GM12878 (cell line): ENCODE measurements at regions not wholly inside any gene's neighbourhood (a gene's known extent, or its start where the extent isn't known, plus 50 kb on each side); places are given as distances from the start of the nearest gene placed in this dataset.

ENCODE experiments used
- ATAC-seq: fragments of 200-7000 bp; cut with Tn5 transposase; 3 replicates; pipeline ENCODE4 v1.9.1; 2020; ENCODE audit warnings: mild to moderate bottlenecking, moderate library complexity
- BruUV-seq: library from RNA; stranded (reverse); fragments of 400-500 nt; replicated peaks from 2 replicates; lab custom pipeline; 2021; lab: Mats Ljungman, UMichigan
- CTCF ChIA-PET: fragments of 300-600 bp; sonication (Branson Sonifier 250); formaldehyde crosslinking; extraction: SDS; loops from one replicate; lab custom pipeline; 2021; ENCODE audit warnings: inconsistent platforms; lab: Yijun Ruan, JAX
- POLR2A ChIA-PET: fragments of 350-600 bp; formaldehyde crosslinking; extraction: SDS; loops from one replicate; lab custom pipeline; 2021; ENCODE audit warnings: inconsistent platforms; lab: Charles Lee
- RAD21 ChIA-PET: fragments of 300-600 bp; sonication (Branson Sonifier 250); formaldehyde crosslinking; loops from one replicate; lab custom pipeline; 2023; ENCODE audit warnings: antibody characterized with exemption; ENCODE audit not compliant: unreplicated experiment; lab: Charles Lee
- SMC1A ChIA-PET: fragments of 300-600 bp; sonication (Branson Sonifier 250); formaldehyde crosslinking; loops from one replicate; lab custom pipeline; 2023; ENCODE audit not compliant: unreplicated experiment, uncharacterized antibody; lab: Charles Lee
- DNase-seq: peaks from one replicate; pipeline ENCODE4 v3.0.0-alpha.2; 2011; ENCODE audit warnings: low read depth, low spot score
- FAIRE-seq: peaks from 3 replicates; lab custom pipeline; 2011; peaks lifted over from hg19 to GRCh38; lab: Jason Lieb, UNC
- H2AFZ ChIP-seq: 2 replicates; pipeline ENCODE4 v1.6.0; 2011; ENCODE audit warnings: low read depth, low read length, control low read depth; ENCODE audit not compliant: control insufficient read depth
- H3K27ac ChIP-seq: 2 replicates; pipeline ENCODE4 v1.5.1; 2011; ENCODE audit warnings: control low read depth; ENCODE audit not compliant: control insufficient read depth, insufficient read depth
- H3K27me3 ChIP-seq, 2 experiments: replicated peaks in 1 of 2; 2 replicates each; pipeline versions ENCODE4 v1.6.0 to v1.6.1; 2011; ENCODE audit warnings: low read length in 1 of 2; ENCODE audit not compliant: control insufficient read depth in 2 of 2, insufficient read depth in 2 of 2
- H3K36me3 ChIP-seq, 2 experiments: 2 replicates each; pipeline ENCODE4 v1.5.1; 2011; ENCODE audit warnings: low read length in 1 of 2; ENCODE audit not compliant: control insufficient read depth in 2 of 2, insufficient read depth in 2 of 2
- H3K4me1 ChIP-seq: 2 replicates; pipeline ENCODE4 v1.6.1; 2011; ENCODE audit warnings: mild to moderate bottlenecking, low read length, moderate library complexity, mixed read lengths; ENCODE audit not compliant: control insufficient read depth, insufficient read depth
- H3K4me2 ChIP-seq: 2 replicates; pipeline ENCODE4 v1.6.0; 2011; ENCODE audit warnings: control low read depth; ENCODE audit not compliant: control insufficient read depth, insufficient read depth
- H3K4me3 ChIP-seq: fragments of 200-600 bp; sonication (generic); 2 replicates; pipeline ENCODE4 v1.5.1; 2016
- H3K79me2 ChIP-seq: 2 replicates; pipeline ENCODE4 v1.6.0; 2011; ENCODE audit warnings: low read length; ENCODE audit not compliant: control insufficient read depth, insufficient read depth
- H3K9ac ChIP-seq: 2 replicates; pipeline ENCODE4 v1.8.0; 2011; ENCODE audit warnings: low read length, control low read depth, mixed read lengths; ENCODE audit not compliant: control insufficient read depth, insufficient read depth
- H3K9me3 ChIP-seq: replicated peaks from 3 replicates; pipeline ENCODE4 v1.5.1; 2011; ENCODE audit warnings: mild to moderate bottlenecking, low read length; ENCODE audit not compliant: control insufficient read depth, insufficient read depth
- H4K20me1 ChIP-seq: 2 replicates; pipeline ENCODE4 v1.6.0; 2011; ENCODE audit not compliant: control insufficient read depth, insufficient read depth
- CHD2 ChIP-seq: IDR thresholded peaks from 2 replicates; pipeline ENCODE4 v1.6.1; 2011; ENCODE audit warnings: low read depth, low read length, improper control_type of control experiment, borderline replicate concordance
- IKZF2 ChIP-seq, 2 experiments: fragments of 450-650 bp; IDR thresholded peaks; 2 replicates each; pipeline ENCODE4 v1.6.1; 2017; ENCODE audit warnings: mild to moderate bottlenecking in 2 of 2, moderate library complexity in 2 of 2
- MTA3 ChIP-seq: IDR thresholded peaks from 2 replicates; pipeline ENCODE4 v1.6.1; 2012; ENCODE audit warnings: low read length, inconsistent platforms, borderline replicate concordance
- MYC ChIP-seq: IDR thresholded peaks from 2 replicates; pipeline ENCODE4 v1.6.1; 2011; ENCODE audit warnings: mild to moderate bottlenecking, low read length, moderate library complexity, inconsistent platforms; ENCODE audit not compliant: insufficient read depth, insufficient replicate concordance, insufficient read length, severe bottlenecking
- NBN ChIP-seq: fragments of 450-650 bp; IDR thresholded peaks from 2 replicates; pipeline ENCODE4 v1.6.1; 2016
- RAD21 ChIP-seq: IDR thresholded peaks from 2 replicates; pipeline ENCODE4 v1.6.1; 2011; ENCODE audit warnings: mild to moderate bottlenecking, low read depth, low read length, moderate library complexity; ENCODE audit not compliant: insufficient read depth
- SMC3 ChIP-seq: IDR thresholded peaks from 2 replicates; pipeline ENCODE4 v1.6.1; 2011; ENCODE audit warnings: low read length, improper control_type of control experiment, borderline replicate concordance
- SPI1 ChIP-seq: IDR thresholded peaks from 2 replicates; pipeline ENCODE4 v1.6.1; 2011; ENCODE audit warnings: low read depth, mild to moderate bottlenecking, low read length, moderate library complexity, borderline replicate concordance; ENCODE audit not compliant: insufficient read depth
- STAT1 ChIP-seq: fragments of 450-650 bp; conservative IDR thresholded peaks from 2 replicates; pipeline ENCODE4 v1.6.1; 2014; ENCODE audit warnings: antibody characterized with exemption, mild to moderate bottlenecking
- ZNF207 ChIP-seq: fragments of 450-650 bp; IDR thresholded peaks from 2 replicates; pipeline ENCODE4 v1.6.1; 2014; ENCODE audit warnings: antibody characterized with exemption, mild to moderate bottlenecking, borderline replicate concordance
- WGBS: methylation state at CpG from one replicate; pipeline ENCODE4 v1.1.6; 2016; ENCODE audit warnings: low lambda C conversion rate; ENCODE audit not compliant: insufficient replicate concordance, insufficient coverage; ENCODE audit errors: missing lambda C conversion rate; 5-methylcytosine and 5-hydroxymethylcytosine counted together
- in situ Hi-C: fragments of 300-500 bp; cut with MboI; formaldehyde crosslinking; loops from 9 replicates; pipeline ENCODE4 v1.14.3; 2018; ENCODE audit warnings: mixed read lengths
- intact Hi-C: fragments of 100-400 bp; cut with micrococcal nuclease; formaldehyde crosslinking; loops from one replicate; pipeline ENCODE4 v1.14.2; 2022; ENCODE audit not compliant: unreplicated experiment
- TF ChIP-seq, protein P1 (sequence below): fragments of 450-650 bp; IDR thresholded peaks from 2 replicates; pipeline ENCODE4 v1.6.1; 2017; ENCODE audit warnings: antibody characterized with exemption, mild to moderate bottlenecking, moderate library complexity
- TF ChIP-seq, protein P2 (sequence below): fragments of 450-650 bp; IDR thresholded peaks from 2 replicates; pipeline ENCODE4 v1.6.1; 2014; ENCODE audit warnings: mild to moderate bottlenecking
- TF ChIP-seq, protein P3 (sequence below): IDR thresholded peaks from 2 replicates; pipeline ENCODE4 v1.6.1; 2011; ENCODE audit warnings: borderline replicate concordance, low read depth, mild to moderate bottlenecking, moderate library complexity, mixed read lengths, low read length; ENCODE audit not compliant: insufficient read depth; ENCODE audit errors: extremely low read length
- TF ChIP-seq, protein P4 (sequence below): fragments of 450-650 bp; formaldehyde crosslinking; IDR thresholded peaks from 2 replicates; pipeline ENCODE4 v1.4.0; 2020; ENCODE audit warnings: mild to moderate bottlenecking, moderate library complexity

DNA sequence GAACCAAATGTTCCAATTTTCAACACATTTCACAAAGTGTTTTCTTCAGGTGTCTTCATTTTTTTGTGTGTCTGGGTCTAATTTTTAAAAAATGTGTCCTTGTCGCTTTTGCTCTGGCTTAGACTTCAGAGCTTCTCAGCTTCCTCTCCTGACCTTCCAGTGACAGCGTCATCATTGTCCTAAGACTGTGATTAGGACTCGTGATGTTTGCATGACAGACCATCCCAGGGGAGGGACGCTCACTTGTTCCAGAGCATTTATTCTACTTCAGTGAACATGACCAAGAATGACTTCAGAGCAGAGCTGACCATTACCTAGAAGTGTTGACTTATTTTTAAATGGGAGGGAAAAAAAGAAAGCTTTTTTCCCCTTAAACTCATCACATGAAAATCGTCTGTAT, 591.9 kb downstream of the IRS1 start:
- TF ChIP-seq NBN (no peak), RAD21 (no peak), IKZF2 (IDR thresholded peaks at IDR 0.05) (no peak), STAT1 (no peak), MTA3 (no peak), CHD2 (no peak), SPI1 (no peak), MYC (no peak), SMC3 (no peak), ZNF207 (no peak)
- TF ChIP-seq, protein P1, sequence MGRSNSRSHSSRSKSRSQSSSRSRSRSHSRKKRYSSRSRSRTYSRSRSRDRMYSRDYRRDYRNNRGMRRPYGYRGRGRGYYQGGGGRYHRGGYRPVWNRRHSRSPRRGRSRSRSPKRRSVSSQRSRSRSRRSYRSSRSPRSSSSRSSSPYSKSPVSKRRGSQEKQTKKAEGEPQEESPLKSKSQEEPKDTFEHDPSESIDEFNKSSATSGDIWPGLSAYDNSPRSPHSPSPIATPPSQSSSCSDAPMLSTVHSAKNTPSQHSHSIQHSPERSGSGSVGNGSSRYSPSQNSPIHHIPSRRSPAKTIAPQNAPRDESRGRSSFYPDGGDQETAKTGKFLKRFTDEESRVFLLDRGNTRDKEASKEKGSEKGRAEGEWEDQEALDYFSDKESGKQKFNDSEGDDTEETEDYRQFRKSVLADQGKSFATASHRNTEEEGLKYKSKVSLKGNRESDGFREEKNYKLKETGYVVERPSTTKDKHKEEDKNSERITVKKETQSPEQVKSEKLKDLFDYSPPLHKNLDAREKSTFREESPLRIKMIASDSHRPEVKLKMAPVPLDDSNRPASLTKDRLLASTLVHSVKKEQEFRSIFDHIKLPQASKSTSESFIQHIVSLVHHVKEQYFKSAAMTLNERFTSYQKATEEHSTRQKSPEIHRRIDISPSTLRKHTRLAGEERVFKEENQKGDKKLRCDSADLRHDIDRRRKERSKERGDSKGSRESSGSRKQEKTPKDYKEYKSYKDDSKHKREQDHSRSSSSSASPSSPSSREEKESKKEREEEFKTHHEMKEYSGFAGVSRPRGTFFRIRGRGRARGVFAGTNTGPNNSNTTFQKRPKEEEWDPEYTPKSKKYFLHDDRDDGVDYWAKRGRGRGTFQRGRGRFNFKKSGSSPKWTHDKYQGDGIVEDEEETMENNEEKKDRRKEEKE, result no peak
- TF ChIP-seq, protein P2, sequence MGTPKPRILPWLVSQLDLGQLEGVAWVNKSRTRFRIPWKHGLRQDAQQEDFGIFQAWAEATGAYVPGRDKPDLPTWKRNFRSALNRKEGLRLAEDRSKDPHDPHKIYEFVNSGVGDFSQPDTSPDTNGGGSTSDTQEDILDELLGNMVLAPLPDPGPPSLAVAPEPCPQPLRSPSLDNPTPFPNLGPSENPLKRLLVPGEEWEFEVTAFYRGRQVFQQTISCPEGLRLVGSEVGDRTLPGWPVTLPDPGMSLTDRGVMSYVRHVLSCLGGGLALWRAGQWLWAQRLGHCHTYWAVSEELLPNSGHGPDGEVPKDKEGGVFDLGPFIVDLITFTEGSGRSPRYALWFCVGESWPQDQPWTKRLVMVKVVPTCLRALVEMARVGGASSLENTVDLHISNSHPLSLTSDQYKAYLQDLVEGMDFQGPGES, result no peak
- TF ChIP-seq, protein P3, sequence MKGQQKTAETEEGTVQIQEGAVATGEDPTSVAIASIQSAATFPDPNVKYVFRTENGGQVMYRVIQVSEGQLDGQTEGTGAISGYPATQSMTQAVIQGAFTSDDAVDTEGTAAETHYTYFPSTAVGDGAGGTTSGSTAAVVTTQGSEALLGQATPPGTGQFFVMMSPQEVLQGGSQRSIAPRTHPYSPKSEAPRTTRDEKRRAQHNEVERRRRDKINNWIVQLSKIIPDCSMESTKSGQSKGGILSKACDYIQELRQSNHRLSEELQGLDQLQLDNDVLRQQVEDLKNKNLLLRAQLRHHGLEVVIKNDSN, result no peak
- TF ChIP-seq, protein P4, sequence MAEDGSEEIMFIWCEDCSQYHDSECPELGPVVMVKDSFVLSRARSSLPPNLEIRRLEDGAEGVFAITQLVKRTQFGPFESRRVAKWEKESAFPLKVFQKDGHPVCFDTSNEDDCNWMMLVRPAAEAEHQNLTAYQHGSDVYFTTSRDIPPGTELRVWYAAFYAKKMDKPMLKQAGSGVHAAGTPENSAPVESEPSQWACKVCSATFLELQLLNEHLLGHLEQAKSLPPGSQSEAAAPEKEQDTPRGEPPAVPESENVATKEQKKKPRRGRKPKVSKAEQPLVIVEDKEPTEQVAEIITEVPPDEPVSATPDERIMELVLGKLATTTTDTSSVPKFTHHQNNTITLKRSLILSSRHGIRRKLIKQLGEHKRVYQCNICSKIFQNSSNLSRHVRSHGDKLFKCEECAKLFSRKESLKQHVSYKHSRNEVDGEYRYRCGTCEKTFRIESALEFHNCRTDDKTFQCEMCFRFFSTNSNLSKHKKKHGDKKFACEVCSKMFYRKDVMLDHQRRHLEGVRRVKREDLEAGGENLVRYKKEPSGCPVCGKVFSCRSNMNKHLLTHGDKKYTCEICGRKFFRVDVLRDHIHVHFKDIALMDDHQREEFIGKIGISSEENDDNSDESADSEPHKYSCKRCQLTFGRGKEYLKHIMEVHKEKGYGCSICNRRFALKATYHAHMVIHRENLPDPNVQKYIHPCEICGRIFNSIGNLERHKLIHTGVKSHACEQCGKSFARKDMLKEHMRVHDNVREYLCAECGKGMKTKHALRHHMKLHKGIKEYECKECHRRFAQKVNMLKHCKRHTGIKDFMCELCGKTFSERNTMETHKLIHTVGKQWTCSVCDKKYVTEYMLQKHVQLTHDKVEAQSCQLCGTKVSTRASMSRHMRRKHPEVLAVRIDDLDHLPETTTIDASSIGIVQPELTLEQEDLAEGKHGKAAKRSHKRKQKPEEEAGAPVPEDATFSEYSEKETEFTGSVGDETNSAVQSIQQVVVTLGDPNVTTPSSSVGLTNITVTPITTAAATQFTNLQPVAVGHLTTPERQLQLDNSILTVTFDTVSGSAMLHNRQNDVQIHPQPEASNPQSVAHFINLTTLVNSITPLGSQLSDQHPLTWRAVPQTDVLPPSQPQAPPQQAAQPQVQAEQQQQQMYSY, result no peak
- DNase-seq, result no peak
- ChIA-PET RAD21 (no interaction called here), CTCF (interaction anchor here (1.0 to 1.3 kb wide), 2 partner anchors 9 to 595 kb away, joined by 3 to 6 read pairs; no protein-coding TSS in a partner anchor), POLR2A (no interaction called here), SMC1A (no interaction called here)
- no peaks in the 10 kb centered on the region for H3K27me3 ChIP-seq
- no peaks in the 10 kb centered on the region for H4K20me1 ChIP-seq
- H2AFZ ChIP-seq, result no peak overlapping the region
- H3K36me3 ChIP-seq, result no peaks in the 10 kb centered on the region
- no peak overlapping the region for H3K9ac ChIP-seq
- in situ Hi-C loops (loop anchor here (25.0 kb wide), 1 partner anchor 780 kb away; no protein-coding TSS in a partner anchor), intact Hi-C loops (no loop called here)
- no peaks in the 10 kb centered on the region for H3K9me3 ChIP-seq
- no peaks in the 10 kb centered on the region for H3K79me2 ChIP-seq
- H3K4me3 ChIP-seq, result no peak overlapping the region
- no TSS peak for BruUV-seq
- H3K27ac ChIP-seq, result no peak overlapping the region
- no peak for FAIRE-seq
- no peak overlapping the region for H3K4me2 ChIP-seq
- 14% methylated on average over 5 of the region's 5 CpGs for WGBS
- ATAC-seq, result no peak
- no peaks in the 10 kb centered on the region for H3K4me1 ChIP-seq
